HG03025 (cell line): ENCODE measurements at regions not wholly inside any gene's neighbourhood (a gene's known extent, or its start where the extent isn't known, plus 50 kb on each side); places are given as distances from the start of the nearest gene placed in this dataset.

Experiments used
- ATAC-seq: cut with Tn5 transposase; IDR thresholded peaks from one replicate; pipeline ENCODE4 v1.9.1; 2021; ENCODE audit warnings: mild to moderate bottlenecking, moderate library complexity; ENCODE audit not compliant: unreplicated experiment, low FRiP score

- ATAC-seq: no peak
These were observed 687.3 kb downstream of the DNAJB9 start for GRCh38 chr7:109256762-109257560.

- no peak for ATAC-seq
These were observed 689.5 kb downstream of the DNAJB9 start for GRCh38 chr7:109259151-109259550.

- no peak for ATAC-seq
These were observed 692.1 kb downstream of the DNAJB9 start for GRCh38 chr7:109261781-109262180.

GRCh38 chr7:109266610-109267009 is 696.9 kb downstream of the DNAJB9 start:
- ATAC-seq: no peak

- no peak for ATAC-seq
These were observed 706.7 kb downstream of the DNAJB9 start for GRCh38 chr7:109276348-109276747.

- no peak for ATAC-seq
These were observed 713.1 kb downstream of the DNAJB9 start for GRCh38 chr7:109282726-109283125.

GRCh38 chr7:109284943-109285342 is 715.3 kb downstream of the DNAJB9 start:
- no peak for ATAC-seq

GRCh38 chr7:109295158-109295557 is 725.5 kb downstream of the DNAJB9 start:
- ATAC-seq: no peak

GRCh38 chr7:109308816-109309215 is 739.1 kb downstream of the DNAJB9 start:
- ATAC-seq: no peak

- no peak for ATAC-seq
These were observed 740.1 kb downstream of the DNAJB9 start for GRCh38 chr7:109309790-109310189.

GRCh38 chr7:109318136-109318535 is 748.5 kb downstream of the DNAJB9 start:
- ATAC-seq: no peak

GRCh38 chr7:109322833-109323232 is 753.2 kb downstream of the DNAJB9 start:
- ATAC-seq: no peak

- no peak for ATAC-seq
These were observed 761.7 kb downstream of the DNAJB9 start for GRCh38 chr7:109331423-109331822.

GRCh38 chr7:109335951-109336350 is 766.3 kb downstream of the DNAJB9 start:
- ATAC-seq: no peak

GRCh38 chr7:109336531-109336930 is 766.9 kb downstream of the DNAJB9 start:
- ATAC-seq: no peak

GRCh38 chr7:109343678-109344077 is 774.0 kb downstream of the DNAJB9 start:
- no peak for ATAC-seq

- no peak for ATAC-seq
These were observed 781.8 kb downstream of the DNAJB9 start for GRCh38 chr7:109351493-109351892.

GRCh38 chr7:109354000-109354399 is 784.3 kb downstream of the DNAJB9 start:
- ATAC-seq: no peak

GRCh38 chr7:109354552-109354951 is 784.9 kb downstream of the DNAJB9 start:
- no peak for ATAC-seq

GRCh38 chr7:109375823-109376222 is 806.1 kb downstream of the DNAJB9 start:
- ATAC-seq: no peak

GRCh38 chr7:109376576-109376975 is 806.9 kb downstream of the DNAJB9 start:
- no peak for ATAC-seq

- no peak for ATAC-seq
These were observed 807.6 kb downstream of the DNAJB9 start for GRCh38 chr7:109377076-109377884.
